ENCODE measurements at regions not wholly inside any gene's neighbourhood (a gene's known extent, or its start where the extent isn't known, plus 50 kb on each side); places are given as distances from the start of the nearest gene placed in this dataset.
"Not testable (repeated sequence)": the region's sequence is repeated elsewhere in the genome, so short reads cannot be mapped to it uniquely, and the experiment has no call there.

DNA sequence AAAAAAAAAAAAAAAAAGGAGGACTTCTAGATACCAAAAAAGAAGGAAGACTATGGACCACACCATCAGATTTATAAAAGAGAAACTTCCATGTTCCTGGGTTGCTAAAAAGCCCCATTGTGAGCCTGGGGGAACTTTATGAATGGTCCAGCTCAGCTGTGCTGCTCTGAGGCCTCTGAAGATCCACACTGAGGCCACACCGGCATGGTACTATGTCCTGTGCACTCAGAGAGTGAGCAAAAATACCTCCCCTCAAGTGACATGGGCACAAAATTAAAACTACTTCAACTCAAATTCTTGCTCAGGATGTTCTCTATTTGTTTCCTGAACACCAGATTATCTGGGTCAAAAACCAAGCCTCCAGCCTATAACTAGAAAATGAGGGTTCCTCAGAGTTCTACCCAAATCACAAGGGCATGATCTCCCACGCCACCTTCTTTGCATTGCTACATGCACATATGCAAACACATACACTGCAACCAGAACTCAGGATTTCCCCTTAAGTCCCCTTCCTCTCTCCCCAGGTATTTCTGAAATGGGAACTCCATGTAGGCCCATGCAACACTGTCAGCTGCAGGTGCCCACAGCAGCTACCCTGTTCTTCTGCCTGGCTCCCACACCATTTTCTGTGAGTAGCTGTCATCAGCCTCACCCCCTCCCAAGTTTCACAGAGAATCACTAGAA, 94.4 kb downstream of the SH3GLB1 start:
- Mint-ChIP-seq H3K36me3 (no peaks in the 10 kb centered on the region), H3K9me3 (peaks cover 0 to 1% (median 0%) of the 10 kb centered on the region in 3 donors), H3K4me3 (peak overlapping the region in 2 of 4 donors; percentile 66 to 76), H3K27ac (peak overlapping the region in 2 of 3 donors; percentile 24 to 80), H3K4me1 (peaks cover 19 to 24% (median 22%) of the 10 kb centered on the region in 3 donors), H3K27me3 (no peaks in the 10 kb centered on the region)

DNA sequence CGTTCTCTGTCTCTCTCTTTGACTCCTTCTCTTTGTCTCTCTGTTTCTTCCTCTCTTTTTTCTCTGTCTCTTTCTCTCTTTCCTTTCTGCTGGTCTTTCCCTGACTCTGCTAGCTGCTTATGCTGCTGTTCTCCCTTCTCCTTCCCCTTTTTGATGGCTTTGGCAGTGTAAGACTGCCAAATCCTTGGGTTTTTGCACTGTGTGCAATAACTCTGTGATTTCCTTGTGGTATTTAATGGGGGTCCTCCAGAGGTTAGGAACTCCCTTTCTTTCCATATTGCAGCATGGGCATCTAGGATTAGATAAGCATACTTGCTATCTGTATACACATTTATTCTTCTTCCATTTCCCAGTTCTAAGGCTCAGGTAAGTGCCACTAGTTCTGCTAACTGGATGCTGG, 99.3 kb downstream of the SH3GLB1 start:
- H3K27me3 Mint-ChIP-seq, H3K36me3 Mint-ChIP-seq, H3K27ac Mint-ChIP-seq, H3K4me3 Mint-ChIP-seq, H3K9me3 Mint-ChIP-seq: not testable (repeated sequence)
- peaks cover 14 to 16% (median 16%) of the 10 kb centered on the region in 3 donors for H3K4me1 Mint-ChIP-seq

DNA sequence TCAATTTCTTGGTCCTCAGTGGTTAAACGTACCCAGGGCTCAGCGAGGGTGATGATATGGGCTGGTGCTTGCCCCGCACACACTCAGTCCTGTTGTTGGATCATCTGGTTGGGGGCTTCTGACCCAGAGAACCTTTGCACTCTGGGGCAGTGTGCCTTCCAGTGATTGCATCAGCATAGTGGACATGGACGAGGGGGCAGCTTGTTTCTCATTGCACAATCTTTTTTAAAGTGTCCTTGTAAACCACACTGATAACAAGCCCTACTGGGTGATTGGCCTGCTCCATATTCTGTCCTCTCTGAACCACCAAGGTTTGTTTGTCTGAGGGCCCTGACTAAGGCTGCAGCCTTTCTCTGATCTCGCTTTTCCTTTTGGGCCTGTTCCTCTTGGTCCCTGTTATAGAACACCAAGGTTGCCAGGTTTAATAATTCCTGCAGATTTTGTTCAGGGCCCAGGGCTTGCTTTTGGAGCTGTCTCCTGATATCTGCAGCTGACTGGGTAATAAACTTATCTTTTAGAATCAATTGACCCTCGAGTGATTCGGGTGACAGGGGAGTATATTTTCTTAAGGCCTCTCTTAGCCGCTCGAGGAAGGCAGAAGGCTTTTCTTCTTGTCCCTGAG, 101.6 kb downstream of the SH3GLB1 start:
- not testable (repeated sequence) for H3K36me3 Mint-ChIP-seq, H3K27me3 Mint-ChIP-seq, H3K27ac Mint-ChIP-seq, H3K4me3 Mint-ChIP-seq, H3K4me1 Mint-ChIP-seq, H3K9me3 Mint-ChIP-seq

DNA sequence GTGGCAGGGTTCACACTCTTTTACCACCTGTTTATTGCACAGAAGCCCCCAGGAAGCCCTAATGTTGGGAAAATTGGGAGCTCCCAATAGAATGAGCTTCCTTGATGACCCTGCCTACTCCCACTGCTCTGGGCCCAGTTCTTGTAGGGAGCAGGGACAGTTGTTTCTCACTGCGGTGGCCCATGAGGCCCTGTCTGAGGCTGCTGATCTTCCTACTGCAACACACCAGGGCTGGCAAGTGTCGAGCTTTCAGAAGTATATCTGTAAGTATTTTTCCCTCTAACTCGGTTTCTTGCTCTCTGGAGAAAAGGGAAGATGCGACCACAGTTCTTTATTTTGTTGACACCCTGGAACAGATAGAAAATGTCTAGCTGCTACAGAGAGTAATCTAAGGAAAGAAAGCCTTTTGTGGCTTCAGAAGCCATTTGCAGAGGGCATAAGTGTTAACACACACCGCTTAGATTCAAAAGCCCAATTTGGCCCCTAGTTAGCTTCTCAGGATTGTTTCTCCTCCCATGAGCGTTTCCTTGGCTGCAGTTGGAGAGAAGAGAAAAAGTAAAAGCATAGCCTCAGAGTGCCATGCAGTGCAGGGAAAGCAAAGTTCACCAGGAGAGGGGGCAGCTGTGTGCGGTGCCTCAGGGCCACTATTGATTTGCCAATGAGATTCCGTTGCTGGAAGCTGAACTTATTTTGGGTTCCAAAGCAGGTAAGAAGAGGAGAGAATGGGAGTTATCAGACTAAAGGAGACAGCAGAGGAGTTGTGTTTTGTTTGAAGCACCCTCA, 102.6 kb downstream of the SELENOF start:
- peaks cover 0 to 2% (median 0%) of the 10 kb centered on the region in 3 donors for H3K4me1 Mint-ChIP-seq
- H3K4me3 Mint-ChIP-seq, result peak overlapping the region in 1 of 4 donors; percentile 28
- peaks cover 2% of the 10 kb centered on the region for H3K27me3 Mint-ChIP-seq
- peaks cover 1% of the 10 kb centered on the region for H3K36me3 Mint-ChIP-seq
- no peak overlapping the region for H3K27ac Mint-ChIP-seq
- H3K9me3 Mint-ChIP-seq, result no peaks in the 10 kb centered on the region

DNA sequence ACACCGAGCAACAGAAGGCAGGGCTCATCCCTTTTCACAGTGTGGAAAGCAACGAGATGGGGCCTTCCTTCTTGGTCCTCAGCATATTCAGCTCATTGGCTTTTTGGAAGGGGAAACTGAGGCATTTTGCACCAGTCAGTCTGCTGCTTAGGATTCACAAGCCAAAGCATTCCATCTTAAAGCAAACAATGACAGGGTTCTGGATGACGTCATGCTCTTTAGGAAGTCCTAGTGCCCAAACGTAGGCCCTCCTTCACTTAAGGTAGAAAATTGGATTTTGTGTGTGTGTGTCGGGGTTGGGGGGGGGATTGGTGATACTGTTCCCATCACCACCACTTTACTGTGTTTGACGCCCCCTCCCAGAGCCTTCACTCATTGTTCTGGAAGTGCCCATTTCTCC, 101.6 kb downstream of the SELENOF start:
- no peak overlapping the region for H3K4me3 Mint-ChIP-seq
- peaks cover 3% of the 10 kb centered on the region for H3K36me3 Mint-ChIP-seq
- H3K27ac Mint-ChIP-seq, result no peak overlapping the region
- H3K4me1 Mint-ChIP-seq, result peaks cover 2 to 5% (median 3%) of the 10 kb centered on the region in 3 donors
- peaks cover 2% of the 10 kb centered on the region for H3K27me3 Mint-ChIP-seq
- H3K9me3 Mint-ChIP-seq, result no peaks in the 10 kb centered on the region

Data from IgD-negative memory B cell (primary cell).